ENCODE measurements at regions not wholly inside any gene's neighbourhood (a gene's known extent, or its start where the extent isn't known, plus 50 kb on each side); places are given as distances from the start of the nearest gene placed in this dataset.

DNA sequence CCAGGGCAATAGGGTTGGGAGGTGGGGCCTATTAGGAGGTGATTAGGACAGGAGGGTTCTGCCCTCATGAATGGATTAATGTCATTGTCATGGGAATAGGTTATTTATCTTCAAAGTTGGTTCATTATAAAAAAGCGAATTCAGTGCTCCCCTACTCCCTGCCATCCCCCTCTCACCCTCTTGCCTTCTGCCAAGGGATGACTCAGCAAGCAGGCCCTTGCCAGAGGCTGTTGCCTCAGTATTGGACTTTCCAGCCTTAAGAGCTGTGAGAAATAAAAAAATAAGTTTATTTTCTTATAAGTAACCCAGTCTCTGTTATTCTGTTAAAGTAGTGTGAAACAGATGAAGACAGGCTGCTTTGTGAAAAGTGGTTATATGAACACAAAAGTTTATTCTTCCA lies 381.1 kb upstream of the ZFP64 start (continued):
- TF ChIP-seq MYBL2 (CRISPR knock-in tag; IDR thresholded peaks at IDR 0.05): no peak
- no peak for TF ChIP-seq IRF2 (CRISPR knock-in tag; IDR thresholded peaks at IDR 0.05; ENCODE audit: borderline replicate concordance, low read depth)
- no peak for TF ChIP-seq MXD4 (CRISPR knock-in tag; IDR thresholded peaks at IDR 0.05; ENCODE audit: borderline replicate concordance)
- no peak for TF ChIP-seq PREB (CRISPR knock-in tag; IDR thresholded peaks at IDR 0.05; ENCODE audit: borderline replicate concordance)

DNA sequence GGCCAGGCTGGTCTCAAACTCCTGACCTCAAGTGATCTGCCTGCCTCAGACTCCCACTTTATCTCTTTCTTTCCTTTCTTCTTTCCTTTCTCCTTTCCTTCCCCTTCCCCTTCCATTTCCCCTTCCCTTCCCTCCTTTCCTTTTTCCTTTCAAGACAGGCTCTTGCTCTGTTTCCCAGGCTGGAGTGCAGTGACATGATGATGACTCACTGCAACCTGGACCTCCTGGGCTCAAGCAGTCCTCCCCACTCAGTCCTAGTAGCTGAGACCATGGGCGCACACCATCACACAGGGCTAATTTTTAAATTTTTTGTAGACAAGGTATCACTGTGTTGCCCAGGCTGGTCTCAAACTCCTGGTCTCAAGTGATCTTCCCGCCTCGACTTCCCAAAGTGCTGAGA lies 377.6 kb upstream of the ZFP64 start:
- H3K4me1 Mint-ChIP-seq: no peaks in the 10 kb centered on the region
- ATAC-seq (no peak), DNase-seq (ENCODE audit: low spot score) (no peak)
- H3K9me3 Mint-ChIP-seq: 0 out of 2 replicates have a peak, but pooled peaks cover 3% of the 10 kb centered on the region
- POLR2A ChIA-PET: interaction anchor here (0.7 kb wide), 1 partner anchor 178 kb away, joined by 8 read pairs; no protein-coding TSS in a partner anchor
- CTCF ChIA-PET: no interaction called here
- H3K4me3 Mint-ChIP-seq: no peak overlapping the region
- TF ChIP-seq, protein P1, sequence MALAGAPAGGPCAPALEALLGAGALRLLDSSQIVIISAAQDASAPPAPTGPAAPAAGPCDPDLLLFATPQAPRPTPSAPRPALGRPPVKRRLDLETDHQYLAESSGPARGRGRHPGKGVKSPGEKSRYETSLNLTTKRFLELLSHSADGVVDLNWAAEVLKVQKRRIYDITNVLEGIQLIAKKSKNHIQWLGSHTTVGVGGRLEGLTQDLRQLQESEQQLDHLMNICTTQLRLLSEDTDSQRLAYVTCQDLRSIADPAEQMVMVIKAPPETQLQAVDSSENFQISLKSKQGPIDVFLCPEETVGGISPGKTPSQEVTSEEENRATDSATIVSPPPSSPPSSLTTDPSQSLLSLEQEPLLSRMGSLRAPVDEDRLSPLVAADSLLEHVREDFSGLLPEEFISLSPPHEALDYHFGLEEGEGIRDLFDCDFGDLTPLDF (CRISPR knock-in tag; IDR thresholded peaks at IDR 0.05): no peak
- no peak for TF ChIP-seq NFYB (CRISPR knock-in tag; conservative IDR thresholded peaks at IDR 0.05; ENCODE audit: low read depth)
- no peak for TF ChIP-seq ZNF423 (CRISPR knock-in tag; IDR thresholded peaks at IDR 0.05)
- TF ChIP-seq ELF4 (CRISPR knock-in tag; IDR thresholded peaks at IDR 0.05; ENCODE audit: low read depth): no peak
- TF ChIP-seq TCF7 (CRISPR knock-in tag; IDR thresholded peaks at IDR 0.05; ENCODE audit: low read depth): no peak
- no peak for TF ChIP-seq FOXJ3 (CRISPR knock-in tag; IDR thresholded peaks at IDR 0.05; ENCODE audit: borderline replicate concordance)
- no peak for TF ChIP-seq CDX4 (CRISPR knock-in tag; IDR thresholded peaks at IDR 0.05; ENCODE audit: borderline replicate concordance)
- no peak for TF ChIP-seq ZNF232 (CRISPR knock-in tag; IDR thresholded peaks at IDR 0.05)
- TF ChIP-seq PRRX2 (CRISPR knock-in tag; IDR thresholded peaks at IDR 0.05): no peak
- no peak for TF ChIP-seq ZNF396 (CRISPR knock-in tag; IDR thresholded peaks at IDR 0.05; ENCODE audit: borderline replicate concordance)
- TF ChIP-seq HMGA2 (CRISPR knock-in tag; IDR thresholded peaks at IDR 0.05): no peak
- TF ChIP-seq ZNF219 (CRISPR knock-in tag; IDR thresholded peaks at IDR 0.05; ENCODE audit: borderline replicate concordance): no peak
- no peaks in the 10 kb centered on the region; the same call in 1 of the 2 replicates for H3K27me3 Mint-ChIP-seq (ENCODE audit: low read depth)
- 0 out of 2 replicates have a peak, but pooled peaks cover 2% of the 10 kb centered on the region for H3K36me3 Mint-ChIP-seq
- no peak overlapping the region for H3K27ac Mint-ChIP-seq

DNA sequence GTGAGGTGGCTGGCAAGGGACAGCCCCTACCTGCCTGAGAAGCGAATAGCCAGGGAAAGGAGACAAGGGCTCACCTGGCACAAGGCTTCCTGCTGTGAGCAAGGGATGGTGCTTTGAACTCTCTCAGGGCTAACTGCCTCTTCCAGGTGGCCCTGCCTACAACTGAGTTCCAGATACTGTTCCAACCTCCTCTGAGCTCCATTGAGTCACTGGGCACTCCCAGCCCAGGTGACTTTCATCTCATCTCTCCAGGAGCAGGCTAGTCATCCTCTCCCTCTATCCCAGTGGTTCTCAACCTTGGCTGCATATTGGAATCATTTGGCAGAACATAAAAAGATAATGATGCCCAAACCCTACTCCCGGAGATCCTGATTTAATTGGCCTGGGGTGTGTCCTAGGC lies 374.0 kb upstream of the ZFP64 start:
- no peak for DNase-seq (ENCODE audit: low spot score)
- no peak for TF ChIP-seq ATF6 (CRISPR knock-in tag; IDR thresholded peaks at IDR 0.05)
- no peak for TF ChIP-seq TEAD1 (CRISPR knock-in tag; IDR thresholded peaks at IDR 0.05)
- TF ChIP-seq, protein P2, sequence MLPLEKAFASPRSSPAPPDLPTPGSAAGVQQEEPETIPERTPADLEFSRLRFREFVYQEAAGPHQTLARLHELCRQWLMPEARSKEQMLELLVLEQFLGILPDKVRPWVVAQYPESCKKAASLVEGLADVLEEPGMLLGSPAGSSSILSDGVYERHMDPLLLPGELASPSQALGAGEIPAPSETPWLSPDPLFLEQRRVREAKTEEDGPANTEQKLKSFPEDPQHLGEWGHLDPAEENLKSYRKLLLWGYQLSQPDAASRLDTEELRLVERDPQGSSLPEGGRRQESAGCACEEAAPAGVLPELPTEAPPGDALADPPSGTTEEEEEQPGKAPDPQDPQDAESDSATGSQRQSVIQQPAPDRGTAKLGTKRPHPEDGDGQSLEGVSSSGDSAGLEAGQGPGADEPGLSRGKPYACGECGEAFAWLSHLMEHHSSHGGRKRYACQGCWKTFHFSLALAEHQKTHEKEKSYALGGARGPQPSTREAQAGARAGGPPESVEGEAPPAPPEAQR (CRISPR knock-in tag; IDR thresholded peaks at IDR 0.05): no peak
- TF ChIP-seq PRRX2 (CRISPR knock-in tag; IDR thresholded peaks at IDR 0.05): no peak
- TF ChIP-seq FOXK1 (CRISPR knock-in tag; IDR thresholded peaks at IDR 0.05): no peak
- no peak for TF ChIP-seq ZNF416 (CRISPR knock-in tag; IDR thresholded peaks at IDR 0.05)
- no peak for TF ChIP-seq ELF4 (CRISPR knock-in tag; IDR thresholded peaks at IDR 0.05; ENCODE audit: low read depth)
- TF ChIP-seq, protein P3, sequence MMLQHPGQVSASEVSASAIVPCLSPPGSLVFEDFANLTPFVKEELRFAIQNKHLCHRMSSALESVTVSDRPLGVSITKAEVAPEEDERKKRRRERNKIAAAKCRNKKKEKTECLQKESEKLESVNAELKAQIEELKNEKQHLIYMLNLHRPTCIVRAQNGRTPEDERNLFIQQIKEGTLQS (CRISPR knock-in tag; conservative IDR thresholded peaks at IDR 0.05): no peak
- H3K27me3 Mint-ChIP-seq (ENCODE audit: low read depth): no peaks in the 10 kb centered on the region; the same call in 1 of the 2 replicates
- no peaks in the 10 kb centered on the region for H3K4me1 Mint-ChIP-seq
- H3K36me3 Mint-ChIP-seq: no peaks in the 10 kb centered on the region
- H3K9me3 Mint-ChIP-seq: no peaks in the 10 kb centered on the region
- H3K27ac Mint-ChIP-seq: no peak overlapping the region
- H3K4me3 Mint-ChIP-seq: no peak overlapping the region
- ChIA-PET CTCF (no interaction called here), POLR2A (no interaction called here)
- no peak for ATAC-seq

Data from WTC11 (cell line).